Embryonic facial prominence (tissue), 1 donor: ENCODE measurements at regions not wholly inside any gene's neighbourhood (a gene's known extent, or its start where the extent isn't known, plus 50 kb on each side); places are given as distances from the start of the nearest gene placed in this dataset.

ENCODE experiments used
- DNase-seq: peaks from one replicate; pipeline ENCODE4 v3.0.0-alpha.2; 2016; ENCODE audit errors: extremely low spot score

- no peak for DNase-seq
Measured at GRCh38 chr14:22456998-22457594, 131.9 kb downstream of the DAD1 start.

DNA sequence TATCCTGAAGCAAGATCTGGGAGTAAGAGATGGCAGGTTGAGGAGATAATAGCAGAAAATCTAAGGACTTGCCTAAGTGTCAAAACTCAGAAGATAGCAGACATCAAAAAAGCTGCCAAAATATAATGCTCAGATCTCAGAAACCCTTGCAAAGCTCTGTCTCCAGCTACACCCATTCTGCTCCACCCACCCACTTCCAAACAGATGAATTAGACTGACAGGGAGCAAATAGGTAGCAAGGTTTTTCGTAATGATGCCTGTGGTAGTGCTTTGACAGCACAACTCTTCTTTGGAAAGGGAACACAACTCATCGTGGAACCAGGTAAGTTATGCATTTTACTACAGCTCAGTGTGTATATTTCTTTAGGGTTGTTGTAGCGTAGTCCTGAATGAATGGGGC lies 132.6 kb downstream of the DAD1 start:
- DNase-seq = no peak

DNA sequence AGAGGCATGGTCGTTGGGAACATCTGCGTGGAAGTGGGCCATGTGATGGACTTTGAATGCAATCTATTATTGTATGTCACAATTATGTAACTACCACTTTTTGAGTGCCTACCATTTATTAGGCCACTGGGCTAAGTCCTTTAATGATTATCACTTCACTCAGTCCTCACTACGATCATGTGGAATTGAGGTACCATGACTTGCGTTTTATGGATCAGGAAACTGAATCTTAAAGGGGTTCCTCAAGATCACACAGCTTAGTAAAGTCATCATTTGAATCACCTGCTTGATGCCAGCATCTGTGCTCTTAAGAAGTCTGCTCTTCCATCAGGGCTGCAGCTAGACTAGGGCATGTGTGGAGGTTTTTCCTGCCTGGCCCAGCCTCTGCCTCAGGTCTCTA lies 136.7 kb downstream of the DAD1 start:
- no peak for DNase-seq

GRCh38 chr14:22450266-22450665 lies 138.8 kb downstream of the DAD1 start:
- no peak for DNase-seq

DNA sequence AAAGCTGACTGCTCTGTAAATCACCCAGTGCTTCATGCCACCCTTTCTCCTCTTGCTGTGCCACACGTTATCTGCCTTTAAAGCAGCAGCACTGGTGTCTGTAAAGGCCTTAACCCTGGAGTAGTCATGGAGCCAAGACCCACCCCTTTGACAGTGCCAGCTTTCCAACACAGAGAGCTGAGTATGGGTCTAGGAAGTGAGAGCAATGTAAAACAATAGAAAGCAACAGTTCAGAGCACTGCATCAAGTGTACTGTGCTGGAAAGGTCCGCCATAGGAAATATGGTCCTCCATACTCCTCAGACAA lies 139.5 kb downstream of the DAD1 start:
- DNase-seq = no peak

DNA sequence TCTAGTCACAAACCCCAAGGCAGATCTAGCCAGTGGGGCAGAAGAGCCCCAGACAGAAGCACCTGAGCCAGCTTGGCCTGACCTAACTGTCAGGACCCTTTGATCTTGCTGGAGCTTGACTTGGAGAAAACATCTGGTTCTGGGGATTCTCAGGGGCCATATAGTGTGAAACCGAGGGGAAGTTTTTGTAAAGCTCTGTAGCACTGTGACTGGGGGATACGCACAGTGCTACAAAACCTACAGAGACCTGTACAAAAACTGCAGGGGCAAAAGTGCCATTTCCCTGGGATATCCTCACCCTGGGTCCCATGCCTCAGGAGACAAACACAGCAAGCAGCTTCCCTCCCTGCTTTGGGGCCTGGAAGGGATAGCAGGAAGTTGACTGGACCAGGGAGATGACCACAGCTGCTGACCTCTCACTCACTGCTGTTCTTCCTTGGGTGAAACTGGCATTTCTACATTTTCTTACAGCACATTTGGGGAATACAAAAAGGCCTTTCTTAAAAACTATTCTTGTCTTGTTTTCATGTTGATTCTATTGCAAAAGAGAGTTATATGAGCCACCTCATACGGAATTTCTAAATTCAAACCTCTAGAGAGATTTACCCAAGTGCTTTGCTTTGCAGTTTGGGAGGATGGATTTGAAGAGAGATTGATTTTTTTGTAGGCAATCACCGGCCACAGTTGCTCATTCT lies 140.0 kb downstream of the DAD1 start:
- DNase-seq = no peak

DNA sequence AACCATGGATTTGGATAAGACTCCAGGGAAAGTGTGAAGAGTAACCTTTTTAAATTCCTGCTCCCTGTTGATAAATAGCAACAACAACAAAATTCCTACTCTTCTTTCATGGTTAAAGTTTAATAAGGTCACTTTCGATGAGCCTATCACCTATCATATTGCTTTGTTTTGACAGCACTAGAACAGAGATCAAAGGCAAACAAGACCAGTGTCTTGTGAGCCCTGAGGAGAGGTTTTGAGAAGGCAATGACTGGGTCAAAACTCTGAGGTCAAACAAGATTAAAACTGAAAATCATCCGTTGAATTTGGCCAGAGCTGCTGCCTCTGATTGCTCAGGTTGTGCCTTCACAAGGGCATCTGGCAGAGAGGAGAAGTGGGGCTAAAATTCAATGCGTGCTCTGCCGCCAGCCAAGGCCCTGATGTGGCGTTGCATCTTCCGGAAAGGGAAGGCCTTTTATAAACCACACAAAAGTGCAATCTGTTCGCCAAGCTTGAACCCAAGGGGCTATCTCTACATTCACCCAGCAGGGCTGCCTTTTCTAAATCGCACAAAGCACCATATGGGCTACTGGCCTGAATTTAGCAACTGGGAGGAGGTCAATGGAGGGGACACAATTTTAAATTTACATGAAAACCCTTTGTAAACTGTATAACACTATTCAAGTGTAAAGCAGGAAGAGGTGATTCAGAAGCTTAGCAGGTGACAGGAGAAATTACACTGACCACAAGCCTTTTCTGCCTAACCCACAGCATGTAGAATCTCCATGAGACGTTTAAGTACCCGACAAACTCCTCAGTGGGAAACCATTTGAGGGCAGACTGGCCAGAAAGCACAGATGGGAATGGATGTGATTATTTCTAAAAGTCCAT lies 140.8 kb downstream of the DAD1 start:
- no peak for DNase-seq

- DNase-seq = no peak
Measured at GRCh38 chr14:22438742-22439141, 150.3 kb downstream of the DAD1 start.

DNA sequence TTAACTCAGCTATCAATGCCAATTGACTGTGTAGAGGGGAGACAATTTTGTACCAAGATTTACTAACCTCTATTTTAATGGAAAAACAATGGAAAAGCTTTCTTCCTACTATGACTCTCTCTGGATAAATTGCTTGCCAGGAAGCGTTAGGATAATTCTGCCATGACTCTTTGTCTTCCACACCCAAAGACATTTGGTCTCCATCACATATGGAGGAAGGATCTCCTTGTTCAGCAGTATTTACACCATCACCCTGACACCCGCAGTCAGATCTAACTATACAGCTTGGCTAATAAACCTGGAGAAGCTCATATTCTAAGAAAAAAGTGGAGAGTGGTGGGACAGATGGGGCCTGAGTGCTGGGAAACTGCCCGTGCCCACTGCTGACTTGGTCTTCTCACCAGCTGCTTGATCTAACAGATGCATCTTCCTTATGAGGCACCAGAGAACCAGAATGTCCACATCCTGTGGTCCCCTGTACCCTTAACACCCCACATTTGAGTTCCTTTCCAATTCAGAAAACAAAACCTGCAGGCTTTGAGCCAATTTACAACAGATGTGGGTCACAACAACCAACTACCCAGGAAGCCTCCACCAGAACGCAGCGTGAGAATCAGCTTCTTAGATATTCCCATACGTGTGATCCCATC lies 154.0 kb downstream of the DAD1 start:
- no peak for DNase-seq

GRCh38 chr14:22434030-22434429 lies 155.0 kb downstream of the DAD1 start:
- DNase-seq = no peak

DNA sequence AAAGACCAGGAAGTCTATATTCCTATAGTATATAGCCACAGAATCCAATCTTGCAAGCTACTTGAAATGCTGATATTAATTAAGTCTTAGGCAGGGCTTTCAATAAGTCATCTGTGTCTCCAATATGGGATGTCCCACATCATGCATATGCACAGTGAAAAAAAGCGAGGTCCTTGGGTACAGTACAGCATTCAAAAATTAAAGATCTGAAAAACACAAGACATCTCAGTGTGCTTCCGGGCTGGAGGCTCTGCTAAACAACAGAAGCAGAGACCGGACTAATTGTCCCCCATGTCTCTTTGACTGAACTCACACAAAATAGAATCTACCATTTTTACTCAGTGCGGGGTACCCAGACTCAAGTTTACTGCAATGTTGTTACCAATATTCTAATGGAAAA lies 156.0 kb downstream of the DAD1 start:
- no peak for DNase-seq

- peak; percentile 58 for DNase-seq
Measured at GRCh38 chr14:22432348-22432976, 156.6 kb downstream of the DAD1 start.

DNA sequence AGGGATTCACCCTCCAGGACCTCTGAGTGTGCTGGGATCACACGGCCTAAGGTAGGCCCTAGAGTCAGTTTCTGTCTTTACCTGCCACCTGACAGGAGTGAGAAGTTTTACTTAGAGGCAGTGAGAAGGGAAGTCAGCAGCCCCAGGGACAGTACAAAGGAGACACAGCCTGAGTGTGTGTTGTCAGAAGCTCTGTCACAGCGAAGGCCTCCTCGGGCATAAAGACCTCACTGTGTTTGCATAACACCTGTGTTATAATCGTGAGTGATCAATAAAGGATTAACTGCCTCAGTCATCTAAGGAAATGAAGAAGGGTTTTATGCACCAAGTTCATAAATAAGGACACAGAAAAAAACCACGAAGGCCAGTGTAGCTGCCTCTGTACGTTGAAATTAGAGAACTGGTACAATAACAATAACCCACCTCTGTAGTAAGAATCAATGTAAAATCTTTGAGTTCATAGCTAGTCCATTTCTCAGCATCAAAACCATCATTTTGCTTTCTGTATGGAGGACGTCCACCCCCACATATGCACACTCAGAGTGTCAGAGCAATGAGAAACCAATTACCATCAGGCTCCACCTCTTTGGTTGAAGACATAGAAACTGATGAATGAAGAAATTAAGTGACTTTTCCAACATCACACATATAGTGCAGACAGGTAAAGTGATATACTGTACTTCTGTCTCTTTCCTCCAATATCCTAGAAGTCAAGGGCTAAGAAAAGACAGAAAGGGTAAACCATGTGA lies 159.3 kb downstream of the DAD1 start:
- no peak for DNase-seq

DNA sequence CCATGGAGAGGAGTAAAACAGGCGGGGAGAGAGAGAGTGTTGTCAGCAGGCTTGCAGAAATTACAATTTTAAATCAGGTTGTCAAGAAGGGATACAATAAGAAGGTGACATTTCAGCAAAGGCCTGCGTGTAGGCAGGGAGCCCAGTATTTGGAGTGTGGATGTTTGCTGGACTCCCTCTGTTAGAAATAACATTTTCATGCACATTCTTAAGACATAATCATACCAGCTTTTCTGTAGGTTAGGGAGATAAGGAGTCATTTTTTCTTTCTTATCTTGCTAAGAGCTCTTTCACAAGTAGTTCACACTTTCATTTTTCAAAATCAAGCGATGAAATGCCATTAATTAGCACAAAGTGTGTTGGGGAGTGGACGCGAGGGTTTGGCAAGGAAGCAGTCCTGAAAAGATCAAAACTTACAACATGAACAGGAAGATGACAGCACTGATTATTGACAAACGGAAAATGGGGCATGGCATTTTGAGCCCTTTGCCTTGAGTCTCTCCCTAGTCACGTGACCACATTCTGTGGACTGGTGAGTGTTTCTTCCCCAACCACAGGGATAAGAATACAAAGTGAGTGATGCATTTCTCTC lies 160.2 kb downstream of the DAD1 start:
- no peak for DNase-seq

- no peak for DNase-seq
Measured at GRCh38 chr14:22427771-22428231, 161.2 kb downstream of the DAD1 start.

GRCh38 chr14:22426711-22427110 lies 162.3 kb downstream of the DAD1 start:
- no peak for DNase-seq

GRCh38 chr14:22423958-22424357 lies 165.1 kb downstream of the DAD1 start:
- DNase-seq = no peak

- no peak for DNase-seq
Measured at GRCh38 chr14:22422238-22422637, 166.8 kb downstream of the DAD1 start.

GRCh38 chr14:22420598-22421186 lies 168.3 kb downstream of the DAD1 start:
- no peak for DNase-seq

- DNase-seq = no peak
Measured at GRCh38 chr14:22419620-22420019, 169.4 kb downstream of the DAD1 start.
